GM12864 (cell line): ENCODE measurements at regions not wholly inside any gene's neighbourhood (a gene's known extent, or its start where the extent isn't known, plus 50 kb on each side); places are given as distances from the start of the nearest gene placed in this dataset.
"Not testable (repeated sequence)": the region's sequence is repeated elsewhere in the genome, so short reads cannot be mapped to it uniquely, and the experiment has no call there.

ENCODE experiments used
- DNase-seq: peaks from one replicate; pipeline ENCODE4 v3.0.0-alpha.2; 2011; ENCODE audit warnings: low read depth
- H3K4me3 ChIP-seq: 2 replicates; pipeline ENCODE4 v1.5.1; 2011; ENCODE audit warnings: mild to moderate bottlenecking, low read depth, low read length, control low read depth
- TF ChIP-seq, protein P1 (sequence below): IDR thresholded peaks from 2 replicates; pipeline ENCODE4 v1.5.1; 2011; ENCODE audit warnings: low read depth, mild to moderate bottlenecking, moderate library complexity, low read length, control low read depth, inconsistent platforms; ENCODE audit errors: missing control alignments

DNA sequence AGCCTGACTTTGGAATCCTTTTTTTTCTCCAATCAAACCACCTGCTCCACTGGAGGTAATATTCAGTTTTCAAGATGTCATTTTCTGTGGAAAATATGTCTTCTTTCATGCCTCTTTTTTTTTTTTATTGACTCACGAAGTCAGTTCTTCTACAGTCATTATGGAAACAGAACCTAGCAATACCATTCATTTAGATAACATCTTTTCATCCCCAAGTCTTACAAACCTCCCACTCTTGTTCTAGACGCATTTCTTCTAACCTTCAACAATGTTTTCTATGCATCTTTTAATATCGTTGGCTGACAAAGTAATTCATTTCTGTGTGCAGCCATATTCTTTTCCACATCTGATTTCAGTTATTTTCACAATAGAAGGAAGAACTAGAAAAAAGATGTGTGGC lies 474.3 kb upstream of the CCDC196 start:
- H3K4me3 ChIP-seq: no peak overlapping the region
- DNase-seq: no peak
- TF ChIP-seq, protein P1, sequence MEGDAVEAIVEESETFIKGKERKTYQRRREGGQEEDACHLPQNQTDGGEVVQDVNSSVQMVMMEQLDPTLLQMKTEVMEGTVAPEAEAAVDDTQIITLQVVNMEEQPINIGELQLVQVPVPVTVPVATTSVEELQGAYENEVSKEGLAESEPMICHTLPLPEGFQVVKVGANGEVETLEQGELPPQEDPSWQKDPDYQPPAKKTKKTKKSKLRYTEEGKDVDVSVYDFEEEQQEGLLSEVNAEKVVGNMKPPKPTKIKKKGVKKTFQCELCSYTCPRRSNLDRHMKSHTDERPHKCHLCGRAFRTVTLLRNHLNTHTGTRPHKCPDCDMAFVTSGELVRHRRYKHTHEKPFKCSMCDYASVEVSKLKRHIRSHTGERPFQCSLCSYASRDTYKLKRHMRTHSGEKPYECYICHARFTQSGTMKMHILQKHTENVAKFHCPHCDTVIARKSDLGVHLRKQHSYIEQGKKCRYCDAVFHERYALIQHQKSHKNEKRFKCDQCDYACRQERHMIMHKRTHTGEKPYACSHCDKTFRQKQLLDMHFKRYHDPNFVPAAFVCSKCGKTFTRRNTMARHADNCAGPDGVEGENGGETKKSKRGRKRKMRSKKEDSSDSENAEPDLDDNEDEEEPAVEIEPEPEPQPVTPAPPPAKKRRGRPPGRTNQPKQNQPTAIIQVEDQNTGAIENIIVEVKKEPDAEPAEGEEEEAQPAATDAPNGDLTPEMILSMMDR: no peak

DNA sequence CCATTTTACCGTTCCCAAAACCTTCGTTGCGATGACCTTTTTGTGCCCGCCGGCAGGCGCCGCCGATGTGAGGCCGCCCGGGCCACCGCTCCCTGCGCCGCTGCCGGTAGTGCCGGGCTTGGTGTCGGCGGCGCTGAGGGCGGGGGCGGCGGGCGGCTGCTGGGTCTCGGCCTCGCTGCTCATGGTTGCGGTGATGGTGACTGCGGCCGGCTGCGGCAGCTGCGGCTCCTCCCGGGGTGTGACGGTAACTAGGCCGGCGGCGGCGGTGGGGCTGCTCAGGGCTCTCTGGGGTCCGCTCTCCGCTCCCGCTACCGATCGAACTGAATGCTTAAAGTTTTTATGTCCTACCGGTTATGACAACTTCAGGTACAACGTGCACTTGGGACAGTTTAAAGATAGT lies 472.6 kb upstream of the CCDC196 start:
- DNase-seq, H3K4me3 ChIP-seq: not testable (repeated sequence)

DNA sequence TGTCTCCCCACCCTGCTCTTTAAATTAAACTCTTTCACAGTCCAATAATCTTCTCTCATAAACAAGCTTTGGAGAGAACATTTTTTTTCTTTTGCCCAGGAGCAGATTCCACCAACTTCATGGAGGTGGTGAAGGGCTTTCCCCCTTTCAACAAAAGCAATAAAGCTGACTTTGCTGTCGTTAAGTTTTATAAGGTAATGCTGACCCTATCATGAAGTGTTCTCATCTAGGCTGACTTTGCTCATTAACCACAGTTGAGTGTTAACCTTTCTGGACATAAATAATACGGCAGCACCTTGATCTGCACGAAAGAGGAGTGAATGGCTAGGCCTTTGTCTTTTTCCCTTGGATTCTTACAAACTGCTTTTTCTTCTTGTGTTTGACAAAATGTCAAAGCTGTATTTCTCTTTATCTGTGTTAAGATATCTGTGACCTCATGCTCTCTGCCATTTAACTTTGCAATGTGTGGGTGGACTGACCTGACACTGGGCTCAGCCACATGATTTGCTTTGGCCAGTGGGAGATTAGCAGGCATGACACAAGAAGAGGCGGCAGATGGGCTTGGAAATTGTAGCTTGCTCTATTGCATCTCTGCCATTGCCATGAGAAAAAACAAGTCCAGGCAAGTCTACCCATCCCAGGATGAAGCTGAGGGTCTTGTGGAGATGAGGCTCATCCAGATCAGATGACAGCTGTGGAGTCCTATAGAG lies 470.9 kb upstream of the CCDC196 start:
- DNase-seq: no peak
- TF ChIP-seq, protein P1: no peak
- no peak overlapping the region for H3K4me3 ChIP-seq

DNA sequence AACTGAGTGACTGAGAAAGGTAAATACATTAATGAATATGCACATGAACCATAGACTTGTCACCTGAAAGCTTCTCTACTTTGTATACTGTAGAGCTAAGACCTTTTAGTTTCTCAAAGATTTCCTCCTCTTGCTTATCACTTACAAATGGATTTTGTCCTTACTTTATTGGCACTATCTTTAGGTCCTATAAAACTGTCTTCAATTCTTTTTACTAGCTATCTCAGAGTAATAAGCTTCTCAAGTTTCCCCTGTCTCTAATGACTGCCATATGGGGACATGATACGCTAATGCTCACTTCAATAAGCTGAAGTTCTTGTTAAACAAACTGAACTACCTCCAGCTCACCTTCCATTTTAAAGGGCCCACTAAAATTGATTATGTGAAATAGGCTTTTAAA lies 468.2 kb upstream of the CCDC196 start:
- DNase-seq: no peak
- TF ChIP-seq, protein P1: no peak
- no peak overlapping the region for H3K4me3 ChIP-seq

DNA sequence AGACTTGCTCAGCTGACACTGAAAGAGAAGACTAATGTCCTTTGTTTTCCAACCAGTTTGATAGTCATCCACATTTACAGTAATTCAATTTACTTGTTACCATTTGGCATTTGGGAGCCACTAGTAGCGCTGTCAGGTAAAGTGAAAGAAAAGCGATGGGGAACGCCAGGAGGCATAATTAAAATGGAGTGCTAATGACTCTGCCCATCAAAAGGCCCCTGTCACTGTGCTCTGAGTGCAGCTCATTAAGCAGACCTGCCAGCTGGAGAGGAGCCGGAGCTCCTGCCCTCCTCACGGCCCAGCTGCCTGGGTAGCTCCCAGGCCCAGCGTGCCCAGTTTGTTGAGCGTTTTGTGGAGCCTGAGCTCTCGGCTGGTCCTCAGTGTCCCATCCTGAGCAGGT lies 463.6 kb upstream of the CCDC196 start:
- DNase-seq: no peak
- TF ChIP-seq, protein P1: no peak
- H3K4me3 ChIP-seq: no peak overlapping the region

DNA sequence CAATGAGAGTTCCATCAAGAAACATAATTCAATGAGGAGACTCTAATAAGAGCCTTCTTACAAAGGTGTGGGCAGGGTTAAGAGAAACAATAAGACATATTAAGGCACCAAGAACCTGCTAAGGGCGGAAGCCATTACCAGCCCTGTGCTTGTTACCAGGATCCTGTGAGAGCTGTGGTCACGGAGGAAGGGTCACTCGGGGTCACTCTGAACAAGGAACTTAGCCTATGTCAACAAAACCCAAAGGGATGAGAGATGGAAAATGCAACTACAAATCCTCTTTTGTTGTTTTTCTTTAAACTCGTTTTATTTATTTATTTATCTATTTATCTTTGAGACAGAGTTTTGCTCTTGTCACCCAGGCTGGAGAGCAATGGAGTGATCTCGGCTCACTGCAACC lies 460.4 kb upstream of the CCDC196 start:
- no peak for DNase-seq
- TF ChIP-seq, protein P1: no peak
- H3K4me3 ChIP-seq: no peak overlapping the region

DNA sequence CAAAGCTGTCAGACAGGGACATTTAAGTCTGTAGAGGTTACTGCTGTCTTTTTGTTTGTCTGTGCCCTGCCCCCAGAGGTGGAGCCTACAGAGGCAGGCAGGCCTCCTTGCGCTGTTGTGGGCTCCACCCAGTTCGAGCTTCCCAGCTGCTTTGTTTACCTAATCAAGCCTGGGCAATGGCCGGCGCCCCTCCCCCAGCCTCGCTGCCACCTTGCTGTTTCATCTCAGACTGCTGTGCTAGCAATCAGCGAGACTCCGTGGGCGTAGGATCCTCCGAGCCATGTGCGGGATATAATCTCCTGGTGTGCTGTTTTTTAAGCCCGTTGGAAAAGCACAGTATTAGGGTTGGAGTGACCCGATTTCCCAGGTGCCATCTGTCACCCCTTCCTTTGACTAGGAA lies 454.2 kb upstream of the CCDC196 start:
- not testable (repeated sequence) for H3K4me3 ChIP-seq

DNA sequence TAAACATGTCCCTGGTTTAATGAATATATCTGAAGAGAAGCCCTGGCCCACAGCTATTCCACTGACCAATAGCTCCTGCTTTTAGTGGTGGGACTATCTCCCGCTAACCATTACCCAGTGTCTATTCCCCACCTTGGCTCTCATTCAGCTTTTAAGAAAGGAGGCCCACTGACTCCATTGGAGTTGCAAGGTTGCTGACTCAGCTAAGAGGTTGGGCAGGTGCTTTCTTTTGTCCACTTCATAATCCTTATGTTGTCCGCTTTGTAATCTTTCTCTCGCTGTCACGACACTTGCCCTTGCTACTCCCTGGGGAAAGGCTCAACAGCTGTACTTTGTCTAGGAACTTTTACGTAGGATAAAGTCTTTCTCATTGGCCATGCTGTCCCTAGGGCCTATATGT lies 453.4 kb upstream of the CCDC196 start:
- TF ChIP-seq, protein P1: no peak
- no peak for DNase-seq
- no peak overlapping the region for H3K4me3 ChIP-seq

More for the DNA sequence above, 454.2 kb upstream of the CCDC196 start:
- DNase-seq: not testable (repeated sequence)
